Gastroesophageal sphincter (tissue), 3 donors: ENCODE measurements at regions not wholly inside any gene's neighbourhood (a gene's known extent, or its start where the extent isn't known, plus 50 kb on each side); places are given as distances from the start of the nearest gene placed in this dataset.

Experiments used
- EP300 ChIP-seq: sonication (generic); formaldehyde crosslinking; IDR thresholded peaks from one replicate; pipeline ENCODE4 v1.6.1; 2017; ENCODE audit warnings: antibody characterized with exemption, mild to moderate bottlenecking
- POLR2A ChIP-seq, 2 donors: fragments of 450-650 bp; IDR thresholded peaks; one replicate each; pipeline ENCODE4 v1.6.1; 2017; ENCODE audit warnings: antibody characterized with exemption in 2 of 2, mild to moderate bottlenecking in 2 of 2, moderate library complexity in 1 of 2
- TF ChIP-seq, protein P1 (sequence below), 4 experiments: fragments of 200-600 bp in 2 of 4; fragments of 450-650 bp in 2 of 4; sonication (generic) in 1 of 4; IDR thresholded peaks; one replicate each; pipeline ENCODE4 v1.5.1; 2017 to 2019; ENCODE audit warnings: antibody characterized with exemption in 4 of 4, mild to moderate bottlenecking in 2 of 4, moderate library complexity in 2 of 4

DNA sequence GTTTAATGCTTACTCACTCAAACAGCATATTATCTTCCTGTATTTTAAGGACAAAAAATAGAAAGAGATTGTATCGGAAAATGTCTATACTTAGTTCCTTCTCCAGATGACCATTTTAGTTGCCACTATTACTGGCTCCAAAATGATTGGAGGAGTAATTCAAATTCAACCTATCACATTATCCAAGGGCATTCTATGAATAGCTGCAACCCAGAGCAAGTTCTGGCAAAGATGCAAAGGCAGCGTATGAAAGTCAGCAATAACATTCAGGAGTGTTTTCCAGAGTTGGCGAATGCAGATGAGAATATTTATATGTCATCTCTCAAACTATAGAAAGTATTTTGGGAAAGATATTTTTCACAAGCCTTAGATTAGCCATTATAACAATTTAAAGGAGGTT, 389.8 kb upstream of the ADGRL2 start:
- TF ChIP-seq POLR2A (IDR thresholded peaks at IDR 0.05) = no peak
- TF ChIP-seq, protein P1, sequence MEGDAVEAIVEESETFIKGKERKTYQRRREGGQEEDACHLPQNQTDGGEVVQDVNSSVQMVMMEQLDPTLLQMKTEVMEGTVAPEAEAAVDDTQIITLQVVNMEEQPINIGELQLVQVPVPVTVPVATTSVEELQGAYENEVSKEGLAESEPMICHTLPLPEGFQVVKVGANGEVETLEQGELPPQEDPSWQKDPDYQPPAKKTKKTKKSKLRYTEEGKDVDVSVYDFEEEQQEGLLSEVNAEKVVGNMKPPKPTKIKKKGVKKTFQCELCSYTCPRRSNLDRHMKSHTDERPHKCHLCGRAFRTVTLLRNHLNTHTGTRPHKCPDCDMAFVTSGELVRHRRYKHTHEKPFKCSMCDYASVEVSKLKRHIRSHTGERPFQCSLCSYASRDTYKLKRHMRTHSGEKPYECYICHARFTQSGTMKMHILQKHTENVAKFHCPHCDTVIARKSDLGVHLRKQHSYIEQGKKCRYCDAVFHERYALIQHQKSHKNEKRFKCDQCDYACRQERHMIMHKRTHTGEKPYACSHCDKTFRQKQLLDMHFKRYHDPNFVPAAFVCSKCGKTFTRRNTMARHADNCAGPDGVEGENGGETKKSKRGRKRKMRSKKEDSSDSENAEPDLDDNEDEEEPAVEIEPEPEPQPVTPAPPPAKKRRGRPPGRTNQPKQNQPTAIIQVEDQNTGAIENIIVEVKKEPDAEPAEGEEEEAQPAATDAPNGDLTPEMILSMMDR (IDR thresholded peaks at IDR 0.05) = no peak
- TF ChIP-seq EP300 = no peak
